GM12878 (cell line): ENCODE measurements at regions not wholly inside any gene's neighbourhood (a gene's known extent, or its start where the extent isn't known, plus 50 kb on each side); places are given as distances from the start of the nearest gene placed in this dataset.

ENCODE experiments used
- ATAC-seq: fragments of 200-7000 bp; cut with Tn5 transposase; 3 replicates; pipeline ENCODE4 v1.9.1; 2020; ENCODE audit warnings: mild to moderate bottlenecking, moderate library complexity
- BruUV-seq: library from RNA; stranded (reverse); fragments of 400-500 nt; replicated peaks from 2 replicates; lab custom pipeline; 2021; lab: Mats Ljungman, UMichigan
- CTCF ChIA-PET: fragments of 300-600 bp; sonication (Branson Sonifier 250); formaldehyde crosslinking; extraction: SDS; loops from one replicate; lab custom pipeline; 2021; ENCODE audit warnings: inconsistent platforms; lab: Yijun Ruan, JAX
- POLR2A ChIA-PET: fragments of 350-600 bp; formaldehyde crosslinking; extraction: SDS; loops from one replicate; lab custom pipeline; 2021; ENCODE audit warnings: inconsistent platforms; lab: Charles Lee
- RAD21 ChIA-PET: fragments of 300-600 bp; sonication (Branson Sonifier 250); formaldehyde crosslinking; loops from one replicate; lab custom pipeline; 2023; ENCODE audit warnings: antibody characterized with exemption; ENCODE audit not compliant: unreplicated experiment; lab: Charles Lee
- SMC1A ChIA-PET: fragments of 300-600 bp; sonication (Branson Sonifier 250); formaldehyde crosslinking; loops from one replicate; lab custom pipeline; 2023; ENCODE audit not compliant: unreplicated experiment, uncharacterized antibody; lab: Charles Lee
- DNase-seq: peaks from one replicate; pipeline ENCODE4 v3.0.0-alpha.2; 2011; ENCODE audit warnings: low read depth, low spot score
- FAIRE-seq: peaks from 3 replicates; lab custom pipeline; 2011; peaks lifted over from hg19 to GRCh38; lab: Jason Lieb, UNC
- H2AFZ ChIP-seq: 2 replicates; pipeline ENCODE4 v1.6.0; 2011; ENCODE audit warnings: low read depth, low read length, control low read depth; ENCODE audit not compliant: control insufficient read depth
- H3K27ac ChIP-seq: 2 replicates; pipeline ENCODE4 v1.5.1; 2011; ENCODE audit warnings: control low read depth; ENCODE audit not compliant: control insufficient read depth, insufficient read depth
- H3K27me3 ChIP-seq, 2 experiments: replicated peaks in 1 of 2; 2 replicates each; pipeline versions ENCODE4 v1.6.0 to v1.6.1; 2011; ENCODE audit warnings: low read length in 1 of 2; ENCODE audit not compliant: control insufficient read depth in 2 of 2, insufficient read depth in 2 of 2
- H3K36me3 ChIP-seq, 2 experiments: 2 replicates each; pipeline ENCODE4 v1.5.1; 2011; ENCODE audit warnings: low read length in 1 of 2; ENCODE audit not compliant: control insufficient read depth in 2 of 2, insufficient read depth in 2 of 2
- H3K4me1 ChIP-seq: 2 replicates; pipeline ENCODE4 v1.6.1; 2011; ENCODE audit warnings: mild to moderate bottlenecking, low read length, moderate library complexity, mixed read lengths; ENCODE audit not compliant: control insufficient read depth, insufficient read depth
- H3K4me2 ChIP-seq: 2 replicates; pipeline ENCODE4 v1.6.0; 2011; ENCODE audit warnings: control low read depth; ENCODE audit not compliant: control insufficient read depth, insufficient read depth
- H3K4me3 ChIP-seq: fragments of 200-600 bp; sonication (generic); 2 replicates; pipeline ENCODE4 v1.5.1; 2016
- H3K79me2 ChIP-seq: 2 replicates; pipeline ENCODE4 v1.6.0; 2011; ENCODE audit warnings: low read length; ENCODE audit not compliant: control insufficient read depth, insufficient read depth
- H3K9ac ChIP-seq: 2 replicates; pipeline ENCODE4 v1.8.0; 2011; ENCODE audit warnings: low read length, control low read depth, mixed read lengths; ENCODE audit not compliant: control insufficient read depth, insufficient read depth
- H3K9me3 ChIP-seq: replicated peaks from 3 replicates; pipeline ENCODE4 v1.5.1; 2011; ENCODE audit warnings: mild to moderate bottlenecking, low read length; ENCODE audit not compliant: control insufficient read depth, insufficient read depth
- H4K20me1 ChIP-seq: 2 replicates; pipeline ENCODE4 v1.6.0; 2011; ENCODE audit not compliant: control insufficient read depth, insufficient read depth
- ATF7 ChIP-seq: fragments of 450-650 bp; IDR thresholded peaks from 2 replicates; pipeline ENCODE4 v1.6.1; 2016; ENCODE audit warnings: low read depth, mild to moderate bottlenecking
- IRF5 ChIP-seq: fragments of 450-650 bp; IDR thresholded peaks from 2 replicates; pipeline ENCODE4 v1.6.1; 2017; ENCODE audit warnings: borderline replicate concordance
- NFYB ChIP-seq: IDR thresholded peaks from 2 replicates; pipeline ENCODE4 v1.6.1; 2011; ENCODE audit warnings: low read depth, mild to moderate bottlenecking, low read length, improper control_type of control experiment, moderate library complexity; ENCODE audit not compliant: insufficient read depth
- STAT3 ChIP-seq: IDR thresholded peaks from 2 replicates; pipeline ENCODE4 v1.6.1; 2011; ENCODE audit warnings: low read depth, low read length, improper control_type of control experiment
- WGBS: methylation state at CpG from one replicate; pipeline ENCODE4 v1.1.6; 2016; ENCODE audit warnings: low lambda C conversion rate; ENCODE audit not compliant: insufficient replicate concordance, insufficient coverage; ENCODE audit errors: missing lambda C conversion rate; 5-methylcytosine and 5-hydroxymethylcytosine counted together
- in situ Hi-C: fragments of 300-500 bp; cut with MboI; formaldehyde crosslinking; loops from 9 replicates; pipeline ENCODE4 v1.14.3; 2018; ENCODE audit warnings: mixed read lengths
- intact Hi-C: fragments of 100-400 bp; cut with micrococcal nuclease; formaldehyde crosslinking; loops from one replicate; pipeline ENCODE4 v1.14.2; 2022; ENCODE audit not compliant: unreplicated experiment

- ChIA-PET RAD21 (no interaction called here), POLR2A (interaction anchor here (0.6 kb wide), 1 partner anchor 12 kb away, joined by 3 read pairs; no protein-coding TSS in a partner anchor), CTCF (interaction anchor here (1.1 to 1.8 kb wide), 3 partner anchors 12 to 386 kb away, joined by 3 to 7 read pairs (median 5); no protein-coding TSS in a partner anchor), SMC1A (interaction anchor here (1.5 kb wide), 1 partner anchor 18 kb away, joined by 3 read pairs; no protein-coding TSS in a partner anchor)
- no peak for DNase-seq
- ATAC-seq = no peak
- BruUV-seq = no TSS peak
- intact Hi-C loops (no loop called here), in situ Hi-C loops (no loop called here)
- Histone ChIP-seq H3K27me3 (no peaks in the 10 kb centered on the region), H3K4me2 (no peak overlapping the region), H4K20me1 (no peaks in the 10 kb centered on the region), H3K4me1 (no peaks in the 10 kb centered on the region), H3K36me3 (no peaks in the 10 kb centered on the region), H3K27ac (no peak overlapping the region), H3K9me3 (no peaks in the 10 kb centered on the region), H3K9ac (no peak overlapping the region), H3K4me3 (no peak overlapping the region), H2AFZ (no peak overlapping the region), H3K79me2 (no peaks in the 10 kb centered on the region)
- no peak for FAIRE-seq
- 13% methylated on average over 6 of the region's 6 CpGs for WGBS
- peak; percentile 68; the same call in 1 of the 2 replicates for TF ChIP-seq ATF7
- no peak for TF ChIP-seq NFYB
- no peak for TF ChIP-seq STAT3
- TF ChIP-seq IRF5 = no peak
These were observed 366.2 kb downstream of the TFAP2A start for GRCh38 chr6:10048370-10049297.
